ENCODE measurements at regions not wholly inside any gene's neighbourhood (a gene's known extent, or its start where the extent isn't known, plus 50 kb on each side); places are given as distances from the start of the nearest gene placed in this dataset.

GRCh38 chr12:105907982-105908381 is 230.8 kb downstream of the NUAK1 start:
- DNase-seq: no peak

- no peak for DNase-seq
Measured at GRCh38 chr12:105910030-105910429, 228.7 kb downstream of the NUAK1 start.

- DNase-seq: no peak
Measured at GRCh38 chr12:105911966-105912365, 226.8 kb downstream of the NUAK1 start.

GRCh38 chr12:105912882-105913678 is 225.7 kb downstream of the NUAK1 start:
- no peak for DNase-seq

- DNase-seq: no peak
Measured at GRCh38 chr12:105915997-105916759, 222.6 kb downstream of the NUAK1 start.

- no peak for DNase-seq
Measured at GRCh38 chr12:105916760-105917039, 222.1 kb downstream of the NUAK1 start.

GRCh38 chr12:105920161-105920684 is 218.5 kb downstream of the NUAK1 start:
- no peak for DNase-seq

GRCh38 chr12:105921055-105921454 is 217.7 kb downstream of the NUAK1 start:
- no peak for DNase-seq

GRCh38 chr12:105921872-105922669 is 216.7 kb downstream of the NUAK1 start:
- DNase-seq: no peak

GRCh38 chr12:105922670-105923102 is 216.1 kb downstream of the NUAK1 start:
- no peak for DNase-seq

GRCh38 chr12:105924526-105925208 is 214.1 kb downstream of the NUAK1 start:
- no peak for DNase-seq

GRCh38 chr12:105927564-105927963 is 211.2 kb downstream of the NUAK1 start:
- DNase-seq: no peak

- DNase-seq: no peak
Measured at GRCh38 chr12:105928436-105928835, 210.3 kb downstream of the NUAK1 start.

GRCh38 chr12:105929192-105929591 is 209.6 kb downstream of the NUAK1 start:
- no peak for DNase-seq

GRCh38 chr12:105930557-105931503 is 207.9 kb downstream of the NUAK1 start:
- DNase-seq: no peak

- DNase-seq: no peak
Measured at GRCh38 chr12:105931762-105932570, 206.8 kb downstream of the NUAK1 start.

- DNase-seq: no peak
Measured at GRCh38 chr12:105933671-105934665, 204.8 kb downstream of the NUAK1 start.

GRCh38 chr12:105935106-105935505 is 203.6 kb downstream of the NUAK1 start:
- no peak for DNase-seq

GRCh38 chr12:105935981-105936380 is 202.8 kb downstream of the NUAK1 start:
- no peak for DNase-seq

Data from NCI-H2081 (cell line).